GM21360 (cell line): ENCODE measurements at regions not wholly inside any gene's neighbourhood (a gene's known extent, or its start where the extent isn't known, plus 50 kb on each side); places are given as distances from the start of the nearest gene placed in this dataset.

Experiments
- ATAC-seq: cut with Tn5 transposase; IDR thresholded peaks from one replicate; pipeline ENCODE4 v1.9.1; 2021; ENCODE audit warnings: mild to moderate bottlenecking, moderate library complexity; ENCODE audit not compliant: unreplicated experiment

DNA sequence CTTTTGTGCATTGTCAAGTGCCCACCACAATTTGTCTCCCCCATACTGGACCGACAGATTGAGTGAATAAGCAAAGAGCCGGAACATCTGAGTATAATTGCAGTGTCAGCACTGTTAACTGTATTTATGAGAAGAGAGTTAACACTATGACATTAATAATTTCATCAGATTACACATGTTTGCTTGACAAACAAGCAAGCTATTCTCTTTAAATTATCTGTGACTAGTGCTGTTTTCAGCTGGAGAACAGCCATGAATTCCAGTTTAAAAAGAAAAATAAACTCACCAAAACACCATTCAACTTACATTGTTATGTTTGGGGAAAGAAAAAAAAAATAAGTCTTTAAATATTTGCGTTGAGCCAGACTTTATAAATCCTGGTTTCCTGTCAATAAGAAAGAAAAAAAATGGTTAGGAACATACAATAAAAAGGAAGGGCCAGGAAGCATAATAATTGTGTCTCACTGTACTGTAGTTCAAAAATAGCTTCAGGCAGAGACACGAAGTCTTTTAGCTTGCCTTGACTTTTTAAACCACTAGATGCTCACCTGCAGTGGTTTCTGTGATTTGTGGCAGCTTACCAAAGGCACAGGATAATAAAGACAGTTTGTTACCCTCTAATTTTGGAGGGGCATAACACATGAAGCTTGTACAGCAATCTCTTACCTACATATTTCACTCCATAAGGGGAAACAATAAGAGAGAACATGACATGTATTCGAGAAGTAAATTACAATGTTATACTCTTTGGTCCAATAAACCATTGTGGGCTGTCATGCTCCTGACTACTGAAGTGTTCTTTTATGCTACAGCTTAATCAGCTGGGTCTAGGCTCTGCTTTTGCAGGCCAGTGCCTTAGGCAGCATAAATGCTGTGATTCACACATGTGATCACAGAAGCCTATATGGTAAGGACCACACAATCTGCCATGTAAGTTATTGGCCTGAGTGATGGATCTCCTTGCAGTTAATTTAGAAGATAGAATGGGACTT is 302.0 kb upstream of the ADGRL2 start:
- no peak for ATAC-seq

DNA sequence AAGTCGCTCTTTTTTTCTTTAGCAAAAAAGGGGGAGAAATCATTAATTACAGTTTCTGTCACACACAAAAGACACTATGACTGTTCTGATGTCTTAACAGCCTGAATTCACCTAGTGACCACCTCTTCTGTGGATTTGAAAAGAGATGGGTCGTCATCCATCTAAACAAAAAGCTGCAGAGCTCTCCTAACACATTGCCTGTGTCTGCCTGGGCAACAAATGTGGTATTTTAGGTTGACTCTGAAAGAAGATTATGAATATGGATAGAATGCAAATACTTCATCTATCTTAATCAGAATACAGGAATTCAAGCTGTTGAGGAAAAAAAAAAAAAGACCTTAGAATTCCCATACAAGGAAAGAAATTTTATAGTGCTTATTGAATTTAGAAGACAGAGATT is 304.4 kb upstream of the ADGRL2 start:
- no peak for ATAC-seq

DNA sequence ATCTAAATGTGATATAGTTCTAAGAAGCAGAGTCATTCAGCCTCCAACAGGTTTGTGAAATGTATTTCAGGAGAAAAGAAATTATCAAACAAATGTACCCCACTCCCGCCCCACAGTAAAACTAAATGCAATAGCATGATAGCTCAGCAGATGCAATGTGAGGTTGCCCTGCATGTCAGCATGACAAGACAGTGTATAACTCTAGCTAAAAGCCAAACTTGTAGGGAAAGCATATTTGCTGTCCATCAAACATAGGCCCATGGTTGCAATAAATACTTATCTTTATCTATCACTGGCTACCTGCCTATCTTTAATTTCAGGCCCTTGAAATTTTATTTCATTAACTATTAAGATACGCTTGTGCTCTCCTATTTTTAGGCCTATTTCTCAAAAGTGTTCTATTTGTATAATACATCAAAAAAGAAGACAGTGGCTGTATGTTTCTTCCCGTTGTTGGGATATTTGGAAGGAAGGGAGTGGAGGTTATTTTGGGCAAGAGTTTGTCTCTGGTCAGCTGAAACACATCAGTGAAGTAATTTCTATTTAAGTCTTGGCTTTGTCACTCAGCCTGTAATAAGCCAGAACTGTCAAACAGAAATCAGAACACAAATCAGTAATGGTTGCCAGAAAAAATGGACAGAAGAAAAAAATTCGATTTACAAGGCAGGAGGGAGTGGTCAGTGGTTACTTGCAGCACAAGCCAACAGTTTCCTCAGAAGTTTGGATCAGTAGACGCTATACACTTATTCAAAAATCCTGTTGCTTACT is 307.4 kb upstream of the ADGRL2 start:
- ATAC-seq = no peak

DNA sequence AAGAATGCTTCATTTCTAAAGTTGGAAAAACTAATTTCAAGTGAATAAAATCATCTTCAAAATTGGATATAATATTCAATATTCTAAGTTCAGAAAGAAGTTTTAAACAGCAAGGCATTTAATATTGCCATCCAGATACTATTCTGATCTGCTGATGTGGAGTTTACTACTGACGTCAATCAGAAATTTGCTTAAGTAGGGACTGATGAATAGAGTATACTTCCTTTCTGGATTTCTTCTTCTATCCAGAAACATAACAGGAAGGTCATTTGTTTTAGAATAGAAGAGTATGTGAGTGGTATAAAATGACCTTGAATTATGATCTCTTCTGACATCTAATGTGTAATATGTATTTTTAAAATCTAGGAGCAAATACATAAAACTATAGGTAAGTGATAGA is 308.1 kb upstream of the ADGRL2 start:
- no peak for ATAC-seq

DNA sequence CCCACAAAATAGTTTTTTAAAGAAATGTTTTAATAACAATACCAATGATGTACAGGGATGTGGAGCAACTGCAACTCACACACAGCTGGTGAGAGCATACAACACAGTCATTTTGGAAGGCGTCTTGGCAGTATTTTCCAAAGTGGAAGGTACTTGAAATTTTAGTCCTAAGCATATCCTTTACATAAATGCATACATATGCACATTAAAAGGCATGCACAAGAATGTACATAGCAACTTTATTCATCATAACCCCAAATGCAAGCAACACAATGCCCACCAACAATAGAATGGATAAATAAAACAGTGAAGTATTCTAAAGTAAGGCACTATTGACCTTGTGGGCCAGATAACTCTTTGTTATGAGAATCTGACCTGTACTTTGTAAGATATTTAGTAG is 310.1 kb upstream of the ADGRL2 start:
- no peak for ATAC-seq

DNA sequence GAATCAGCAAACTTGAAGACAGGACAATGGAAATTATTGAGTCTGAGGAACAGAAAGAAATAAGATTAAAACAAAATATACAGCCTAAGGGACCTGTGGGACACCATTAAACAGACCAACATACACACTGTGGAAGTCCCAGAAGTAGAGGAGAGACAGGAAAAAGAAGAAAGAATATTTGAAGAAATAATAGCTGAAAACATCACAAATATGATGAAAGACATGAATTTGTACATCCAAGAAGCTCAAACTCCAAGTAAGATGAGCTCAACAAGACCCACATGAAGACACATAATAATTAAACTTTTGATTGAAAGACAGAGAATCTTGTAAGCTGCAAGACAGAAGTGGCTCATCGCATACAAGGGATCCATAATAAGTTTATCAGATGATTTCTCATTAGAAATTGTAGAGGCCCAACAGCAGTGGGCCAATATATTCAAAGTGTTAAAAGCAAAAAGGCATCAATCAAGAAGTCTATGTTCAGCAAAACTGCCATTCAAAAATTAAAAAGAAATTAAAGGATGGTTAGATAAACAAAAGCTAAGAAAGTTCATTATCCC is 311.3 kb upstream of the ADGRL2 start:
- ATAC-seq = no peak

DNA sequence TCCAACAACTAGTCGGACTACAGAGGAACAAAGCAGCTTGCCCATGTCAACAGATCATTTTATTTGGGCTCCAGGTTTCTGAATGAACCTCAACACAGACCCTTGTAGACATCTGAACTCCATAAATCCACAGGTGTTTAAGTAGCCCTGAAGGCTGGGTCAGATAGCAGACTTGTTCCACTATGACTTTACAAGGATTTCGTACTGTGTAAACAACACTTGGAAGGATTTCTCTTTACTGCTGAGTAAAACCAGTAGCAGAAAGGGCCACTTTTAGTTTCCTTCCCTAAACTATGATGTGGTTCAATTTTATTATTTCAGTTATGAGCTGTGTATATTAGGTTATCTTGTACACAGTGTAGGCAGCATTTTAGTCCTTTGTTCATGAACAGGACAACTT is 316.4 kb upstream of the ADGRL2 start:
- peak; percentile 68 for ATAC-seq

DNA sequence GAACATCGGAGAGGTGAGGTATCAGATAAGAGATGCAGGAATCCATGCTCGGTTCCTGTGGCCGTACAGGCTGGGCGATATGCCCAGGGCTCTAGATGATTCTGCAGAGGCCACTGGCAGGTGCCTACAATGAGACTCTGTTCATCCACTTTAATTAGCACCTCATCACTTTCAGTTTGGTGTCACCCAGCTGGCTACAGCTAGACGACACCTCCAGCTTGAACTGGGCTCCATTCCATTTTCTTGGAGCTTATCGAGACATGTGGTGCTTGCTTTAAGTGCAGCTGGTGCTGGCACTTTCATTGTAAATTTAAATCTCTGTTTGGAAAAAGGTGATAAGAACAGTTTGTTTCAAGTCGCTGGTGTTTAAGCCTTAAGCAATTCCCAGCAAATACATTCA is 322.5 kb upstream of the ADGRL2 start:
- no peak for ATAC-seq

DNA sequence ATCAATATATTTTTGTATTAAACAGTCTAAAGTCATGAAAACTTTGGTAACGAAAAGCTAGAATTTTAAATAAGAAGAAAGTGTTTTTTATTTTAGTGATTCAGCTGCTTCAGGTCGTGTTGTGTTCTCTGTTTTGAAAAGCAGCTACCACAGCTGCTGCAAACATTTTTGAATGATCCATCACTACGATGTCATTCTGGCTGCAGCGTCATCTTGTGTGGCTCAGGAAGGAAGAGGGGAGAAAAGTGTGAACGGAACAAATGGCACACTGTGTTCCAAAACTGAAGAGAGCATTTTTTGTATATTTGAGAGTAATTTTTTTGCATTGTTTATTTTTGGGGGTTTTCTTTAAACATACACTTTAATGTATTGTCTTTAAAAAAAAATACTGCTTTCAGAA is 323.0 kb upstream of the ADGRL2 start:
- ATAC-seq = no peak

DNA sequence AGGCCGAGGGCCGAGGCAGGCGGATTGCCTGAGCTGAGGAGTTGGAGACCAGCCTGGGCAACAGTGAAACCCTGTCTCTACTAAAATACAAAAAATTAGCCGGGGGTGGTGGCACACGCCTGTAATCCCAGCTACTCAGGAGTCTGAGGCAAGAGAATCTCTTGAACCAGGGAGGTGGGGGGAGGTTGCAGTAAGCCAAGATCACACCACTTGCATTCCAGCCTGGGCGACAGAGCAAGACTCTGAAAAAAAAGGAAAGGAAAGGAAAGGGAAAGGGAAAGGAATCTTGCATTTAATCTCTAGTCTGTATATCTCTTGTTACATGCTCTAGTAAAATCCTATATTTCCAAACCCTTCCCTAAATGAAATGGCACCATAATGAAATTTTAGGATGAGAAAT is 328.3 kb upstream of the ADGRL2 start:
- ATAC-seq = no peak

DNA sequence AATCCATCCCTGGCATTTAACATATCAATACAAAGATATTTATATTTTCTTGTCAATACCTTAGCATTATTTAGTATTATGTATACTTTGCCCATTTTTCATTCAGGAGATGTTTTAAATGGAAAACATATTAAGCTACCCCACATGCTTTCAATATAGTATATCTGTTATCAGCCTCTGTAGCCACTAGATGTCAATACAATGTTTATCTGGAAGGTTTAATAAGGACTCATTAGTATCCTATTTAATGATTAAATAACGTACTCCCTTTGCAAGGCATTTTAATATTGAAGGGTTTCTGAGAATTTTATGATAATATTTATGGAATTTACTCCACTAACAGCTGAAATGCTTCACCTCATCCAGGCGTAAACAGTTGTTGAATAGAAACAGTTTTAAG is 329.5 kb upstream of the ADGRL2 start:
- no peak for ATAC-seq

DNA sequence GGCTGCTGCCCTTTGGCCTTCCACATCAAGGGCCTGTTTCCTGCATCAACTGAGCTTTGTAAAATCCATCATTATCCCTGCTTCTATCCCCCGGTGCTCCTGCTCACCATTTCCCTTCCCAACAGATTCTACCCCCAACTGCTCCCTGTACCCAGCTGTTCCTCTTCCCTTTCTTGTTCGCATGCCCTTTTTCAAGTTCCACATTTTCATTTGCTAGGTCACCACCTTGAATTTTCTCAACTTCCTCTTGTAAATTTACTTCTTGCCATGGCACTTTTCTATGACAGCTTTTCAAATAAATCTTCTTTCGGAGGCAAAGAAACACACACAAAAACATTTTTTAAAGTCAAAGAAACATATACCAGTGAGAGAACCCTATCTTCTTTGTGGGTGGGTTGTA is 330.5 kb upstream of the ADGRL2 start:
- no peak for ATAC-seq

DNA sequence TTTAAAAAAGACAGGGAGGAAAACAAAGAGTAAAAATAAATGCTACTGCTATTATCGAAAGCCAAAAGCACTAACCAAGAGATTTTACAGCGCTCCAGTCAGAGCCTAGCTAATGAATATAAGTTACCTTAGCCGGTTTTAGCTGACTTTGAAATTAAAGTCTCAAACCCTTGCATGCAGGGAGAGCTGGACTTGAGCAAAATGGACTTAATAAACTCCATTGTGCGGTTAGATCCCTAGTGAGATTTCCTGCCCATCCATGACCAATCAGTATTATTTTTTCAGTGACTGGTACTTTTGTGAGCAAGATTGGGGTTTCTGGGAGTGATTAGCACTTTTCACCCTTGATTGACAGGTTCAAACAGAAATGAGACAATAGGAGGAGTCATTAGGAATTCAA is 333.4 kb upstream of the ADGRL2 start:
- ATAC-seq = no peak

DNA sequence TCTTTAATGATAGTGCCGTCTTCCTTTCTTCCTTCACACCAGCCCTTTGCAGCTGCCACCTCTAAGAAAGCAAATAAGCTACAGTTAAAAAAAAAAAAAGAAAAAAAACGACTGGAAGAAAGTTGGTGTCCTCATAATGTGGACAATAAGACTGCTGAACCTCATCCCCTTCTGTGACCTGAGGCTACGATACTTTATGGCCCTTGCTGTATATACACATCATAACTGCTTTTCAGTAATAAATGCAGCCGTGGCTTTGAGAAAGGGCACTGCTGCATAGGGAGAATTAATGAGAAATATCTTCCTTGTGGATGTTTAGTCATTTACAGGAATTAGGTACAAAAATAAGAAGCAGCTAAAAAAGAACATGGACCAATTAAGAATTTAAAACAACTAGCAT is 333.8 kb upstream of the ADGRL2 start:
- ATAC-seq = no peak

DNA sequence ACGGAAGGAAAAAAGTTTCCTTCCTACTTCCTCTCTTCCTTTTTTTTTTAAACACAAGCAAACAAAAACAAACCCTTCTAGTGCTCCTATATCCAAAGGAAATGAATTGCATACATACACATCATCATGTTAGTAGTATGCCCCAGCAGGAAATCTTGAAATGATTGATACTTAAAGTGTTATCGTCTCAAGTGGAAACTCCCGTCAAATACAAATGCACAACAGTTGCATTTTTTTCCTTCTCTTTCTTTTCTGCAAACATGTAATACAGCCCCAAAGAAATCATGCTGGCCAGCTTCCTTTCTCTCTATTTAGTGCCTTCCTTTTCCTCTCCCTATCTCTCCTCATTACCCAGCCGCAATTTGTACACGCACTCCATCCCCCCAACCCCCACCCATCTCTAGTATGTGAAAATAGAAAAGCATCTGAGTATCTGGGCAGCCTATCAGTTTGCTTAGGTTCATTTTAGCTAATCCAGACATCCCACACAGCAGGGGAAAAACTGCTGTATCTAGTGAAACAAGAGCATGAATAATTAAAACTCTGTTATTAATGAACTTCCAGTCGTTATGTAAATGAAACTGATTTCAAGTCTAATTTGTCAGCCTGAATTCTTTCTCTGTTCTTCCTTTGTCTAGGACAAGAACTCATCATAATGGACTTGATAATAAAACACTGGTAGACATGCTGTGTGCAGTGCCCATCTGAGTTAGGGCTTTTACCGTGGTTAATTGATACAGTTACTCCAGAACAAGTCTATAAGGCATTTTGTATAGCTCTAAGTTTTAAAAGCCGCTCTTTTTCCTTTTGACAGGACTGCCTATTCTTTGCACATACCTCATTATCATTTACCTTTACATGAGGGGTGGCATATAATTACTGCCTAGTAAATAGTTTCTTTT is 336.5 kb upstream of the ADGRL2 start:
- ATAC-seq = no peak

DNA sequence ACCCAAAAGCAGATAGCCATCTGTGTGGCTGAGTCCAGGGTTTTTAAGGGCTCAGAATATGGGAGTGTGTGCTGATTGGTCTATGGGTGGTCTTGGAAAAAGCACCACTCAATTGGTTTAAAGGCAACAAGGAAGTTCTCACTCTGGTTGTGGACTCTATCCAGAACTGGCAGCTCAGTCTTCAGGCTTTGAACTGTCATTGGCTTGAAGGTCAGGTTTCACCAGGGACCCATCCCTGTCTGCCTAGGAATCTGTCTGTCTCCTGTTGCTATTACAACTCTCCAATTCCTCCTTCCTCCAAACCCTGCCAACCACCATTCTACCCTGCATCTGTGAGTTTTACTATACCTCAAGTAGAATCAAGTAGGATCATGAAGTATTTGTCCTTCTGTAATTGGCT is 341.7 kb upstream of the ADGRL2 start:
- no peak for ATAC-seq

DNA sequence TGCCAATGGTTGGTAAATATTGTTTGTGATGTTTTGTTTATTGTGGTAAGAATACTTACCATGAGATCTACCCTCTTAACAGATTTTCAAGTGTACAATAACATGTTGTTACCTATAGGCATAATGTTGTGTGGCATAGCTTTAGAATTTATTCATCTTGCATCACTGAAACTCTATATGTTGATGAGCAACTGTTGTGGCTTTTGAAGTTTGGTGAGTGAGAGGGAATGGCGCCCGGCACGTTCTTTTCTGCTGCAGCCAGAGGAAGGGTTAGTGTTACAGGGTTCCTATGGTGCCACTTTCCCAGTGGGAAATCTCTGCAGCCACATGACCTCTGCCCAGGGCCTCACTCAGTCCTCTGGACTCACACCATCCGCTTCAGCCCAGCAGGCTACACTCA is 342.5 kb upstream of the ADGRL2 start:
- ATAC-seq = no peak

DNA sequence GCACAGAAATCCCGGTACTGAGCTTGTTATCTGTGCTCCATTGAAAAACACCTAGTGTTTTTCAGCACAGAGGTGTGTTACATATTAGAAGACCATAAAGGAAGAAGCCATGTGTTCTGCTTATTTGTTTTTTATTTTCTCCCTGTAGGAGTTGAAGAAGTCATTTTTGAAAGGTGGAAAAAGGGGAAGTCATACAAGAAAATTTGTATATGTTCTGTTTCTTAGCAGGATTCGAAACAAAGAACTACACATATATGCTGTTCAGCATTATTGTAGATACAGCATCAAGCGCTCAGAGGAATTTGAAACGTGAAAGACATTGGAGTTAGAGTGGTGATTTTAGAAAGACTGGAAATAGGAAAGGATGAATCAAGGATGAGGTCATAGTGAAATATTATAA is 345.3 kb upstream of the ADGRL2 start:
- ATAC-seq = no peak

DNA sequence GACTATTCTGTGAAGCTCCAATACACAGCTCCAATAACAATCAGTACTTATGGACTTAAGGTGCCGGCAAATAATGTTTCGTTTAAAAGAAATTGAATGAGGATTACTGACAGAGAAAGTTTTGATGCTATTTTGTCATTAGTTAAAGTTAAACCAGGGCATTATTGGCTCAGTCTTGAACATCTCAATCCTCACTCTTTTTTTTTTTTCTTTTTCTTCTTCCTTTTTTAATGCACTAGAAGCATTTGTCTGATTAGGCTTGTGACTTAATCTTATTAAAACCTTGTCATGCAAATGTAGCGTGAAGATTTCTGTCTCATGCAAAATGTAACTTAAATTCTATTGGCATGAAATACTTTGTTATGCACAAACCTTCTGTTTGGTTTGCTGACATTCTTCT is 346.8 kb upstream of the ADGRL2 start:
- ATAC-seq = no peak

DNA sequence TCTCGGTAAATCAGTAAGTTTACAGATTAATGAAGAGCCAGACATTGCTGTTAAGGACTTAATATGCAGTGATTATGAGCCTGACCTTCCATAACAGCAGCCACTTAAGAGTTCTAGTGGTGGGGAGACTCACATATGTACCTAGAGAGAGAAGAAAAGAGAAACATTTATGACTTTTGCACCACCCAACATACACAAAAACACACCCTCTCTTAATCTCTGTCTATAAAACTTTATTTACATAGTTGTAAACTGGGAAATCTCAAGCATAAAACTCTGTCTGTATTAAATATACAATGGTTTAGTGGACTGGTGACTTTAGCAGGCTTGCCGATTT is 347.4 kb upstream of the ADGRL2 start:
- ATAC-seq = no peak
